PC-3 (cell line): ENCODE measurements at regions not wholly inside any gene's neighbourhood (a gene's known extent, or its start where the extent isn't known, plus 50 kb on each side); places are given as distances from the start of the nearest gene placed in this dataset.

ENCODE experiments used
- CTCF ChIP-seq: fragments of 300-600 bp; sonication (generic); conservative IDR thresholded peaks from 2 replicates; pipeline ENCODE4 v1.5.1; 2017; ENCODE audit warnings: antibody characterized with exemption, low read depth, mild to moderate bottlenecking, low read length
- EZH2 ChIP-seq: fragments of 300-600 bp; sonication (generic); IDR thresholded peaks from one replicate; pipeline ENCODE4 v1.6.1; 2017; ENCODE audit warnings: antibody characterized with exemption, mild to moderate bottlenecking, low read length; ENCODE audit not compliant: unreplicated experiment
- EZH2phosphoT487 ChIP-seq: fragments of 300-600 bp; sonication (generic); IDR thresholded peaks from 2 replicates; pipeline ENCODE4 v1.6.1; 2018; ENCODE audit warnings: mild to moderate bottlenecking, antibody characterized with exemption, low read length, borderline replicate concordance

GRCh38 chr5:29550523-29550922 lies 1643.0 kb upstream of the CDH6 start:
- no peak for TF ChIP-seq EZH2phosphoT487
- TF ChIP-seq CTCF, result no peak
- TF ChIP-seq EZH2, result no peak
